ENCODE measurements at regions not wholly inside any gene's neighbourhood (a gene's known extent, or its start where the extent isn't known, plus 50 kb on each side); places are given as distances from the start of the nearest gene placed in this dataset.
"Not testable (repeated sequence)": the region's sequence is repeated elsewhere in the genome, so short reads cannot be mapped to it uniquely, and the experiment has no call there.

- no peak for DNase-seq
Observed at GRCh38 chr12:60568914-60569313, 973.1 kb downstream of the SLC16A7 start.

DNA sequence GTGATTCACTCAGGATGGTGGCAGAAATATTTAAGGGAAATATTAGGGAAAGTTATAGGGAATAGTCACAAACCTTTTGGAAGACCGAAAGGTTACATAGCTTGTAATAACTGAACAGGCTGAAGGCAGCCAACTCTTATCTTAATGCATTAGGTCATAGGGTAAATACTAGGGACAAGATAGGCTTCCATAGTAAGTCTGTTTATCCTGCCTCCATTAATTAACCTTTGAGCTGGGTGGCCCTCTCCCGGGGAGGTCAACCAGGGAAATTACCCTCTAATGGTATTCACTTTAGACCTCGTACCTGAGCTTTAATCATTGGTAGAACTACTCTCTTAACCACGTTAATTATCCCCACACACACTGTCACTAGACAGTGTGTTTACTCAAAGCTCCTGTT lies 981.8 kb downstream of the SLC16A7 start:
- DNase-seq = no peak

GRCh38 chr12:60587664-60588063 lies 991.8 kb downstream of the SLC16A7 start:
- DNase-seq = not testable (repeated sequence)

GRCh38 chr12:60594035-60594711 lies 998.3 kb downstream of the SLC16A7 start:
- DNase-seq = no peak

DNA sequence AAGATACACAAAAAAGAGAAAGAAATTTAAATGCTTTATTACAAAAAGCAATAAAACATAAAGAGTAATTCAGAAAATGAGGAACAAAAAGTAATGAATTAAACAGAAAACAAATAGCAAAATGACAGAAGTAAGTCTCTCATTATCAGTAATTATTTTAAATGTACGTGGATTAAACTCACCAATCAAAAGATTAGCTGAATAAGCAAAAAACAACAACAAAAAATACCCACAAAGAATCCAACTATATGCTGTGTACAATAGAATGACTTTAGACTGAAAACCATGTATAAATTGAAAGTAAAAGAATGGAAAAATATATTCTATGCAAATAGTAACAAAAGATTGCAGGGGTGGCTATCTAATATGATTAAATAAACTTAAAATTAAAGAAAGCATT lies 1006.8 kb downstream of the SLC16A7 start:
- DNase-seq = no peak

GRCh38 chr12:60603475-60603874 lies 1007.6 kb downstream of the SLC16A7 start:
- DNase-seq = not testable (repeated sequence)

GRCh38 chr12:60616400-60616799 lies 1020.6 kb downstream of the SLC16A7 start:
- no peak for DNase-seq

- DNase-seq = no peak
Observed at GRCh38 chr12:60630796-60631195, 1035.0 kb downstream of the SLC16A7 start.

DNA sequence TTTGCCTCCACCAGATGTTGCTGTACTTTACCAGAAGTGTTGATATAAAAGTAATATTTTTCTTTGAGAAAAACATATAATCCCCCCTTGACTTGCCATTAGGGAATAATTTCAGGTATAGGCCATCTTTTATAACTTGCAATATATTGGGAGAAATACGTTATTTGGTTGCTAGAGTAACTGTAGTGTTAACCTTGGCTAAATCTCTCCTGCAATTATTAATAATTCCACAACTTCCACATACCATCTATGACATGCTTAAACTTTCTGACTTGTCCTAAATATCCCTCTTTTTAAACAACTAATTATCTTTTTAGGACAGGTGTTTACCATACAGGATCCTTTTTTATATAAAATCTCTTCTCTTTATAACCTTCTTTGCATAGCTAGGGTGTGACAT lies 1048.2 kb downstream of the SLC16A7 start:
- no peak for DNase-seq

DNA sequence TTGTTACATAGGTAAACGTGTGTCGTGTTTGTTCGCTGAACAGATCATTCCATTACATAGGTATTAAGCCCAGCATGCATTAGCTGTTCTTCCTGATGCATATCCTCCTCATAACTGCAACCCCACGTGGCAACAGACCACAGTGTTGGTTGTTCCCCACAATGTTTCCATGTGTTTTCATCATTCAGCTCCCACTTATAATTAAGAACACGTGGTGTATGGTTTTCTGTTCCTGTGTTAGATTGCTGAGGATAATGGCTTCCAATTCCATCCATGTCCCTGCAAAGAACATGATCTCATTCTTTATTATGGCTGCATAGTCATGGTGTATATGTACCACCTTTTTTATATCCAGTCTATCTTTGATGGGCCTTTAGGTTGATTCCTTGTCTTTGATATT lies 1071.1 kb downstream of the SLC16A7 start:
- DNase-seq = no peak

- no peak for DNase-seq
Observed at GRCh38 chr12:60672949-60673348, 1077.1 kb downstream of the SLC16A7 start.

- DNase-seq = no peak
Observed at GRCh38 chr12:60684988-60685655, 1089.3 kb downstream of the SLC16A7 start.

DNA sequence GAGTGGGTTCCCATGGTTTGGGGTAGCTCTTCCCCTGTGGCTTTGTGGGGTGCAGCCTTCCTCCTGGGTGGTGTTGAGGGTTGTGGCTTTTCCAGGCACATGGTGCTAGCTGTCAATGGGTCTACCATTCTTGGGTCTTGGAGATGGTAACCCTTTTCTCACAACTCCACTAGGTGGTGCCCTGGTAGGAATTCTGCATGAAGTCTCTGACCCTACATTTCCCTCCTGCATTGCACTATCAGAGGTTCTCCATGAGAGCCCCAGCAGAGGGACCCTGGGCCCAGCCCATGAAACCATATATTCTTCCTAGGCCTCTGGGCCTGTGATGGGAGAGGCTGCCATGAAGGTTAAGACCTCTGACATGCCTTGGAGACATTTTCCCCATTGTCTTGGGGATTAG lies 1093.3 kb downstream of the SLC16A7 start:
- no peak for DNase-seq

DNA sequence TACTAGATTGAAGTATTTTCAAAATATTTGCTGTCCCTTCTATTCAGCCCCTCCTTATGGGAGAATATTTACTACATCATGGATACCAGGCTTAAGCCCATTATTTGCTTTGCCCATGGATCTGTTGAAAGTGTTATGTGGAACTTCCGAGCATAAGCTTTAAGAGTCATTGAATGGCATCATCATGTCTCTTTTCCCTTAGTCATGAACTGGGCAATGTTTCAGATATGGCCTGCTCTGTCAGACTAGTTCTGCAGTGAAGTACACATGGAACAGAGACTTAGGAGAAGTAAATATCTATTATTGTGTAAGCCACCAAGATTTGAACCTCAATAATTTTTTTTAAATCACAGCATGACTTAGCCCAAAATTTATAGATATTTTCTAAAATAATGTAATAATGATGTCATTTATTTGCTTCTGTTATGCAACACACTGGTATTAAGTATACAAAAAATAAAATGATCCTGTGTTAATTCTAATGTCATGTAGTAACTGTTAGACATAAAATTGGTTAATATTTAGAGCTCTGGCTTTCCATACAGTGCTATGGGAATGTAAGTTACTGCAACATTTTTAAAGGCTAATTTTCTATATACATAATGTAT lies 1097.3 kb downstream of the SLC16A7 start:
- DNase-seq = no peak

- DNase-seq = no peak
Observed at GRCh38 chr12:60704171-60704914, 1108.5 kb downstream of the SLC16A7 start.

DNA sequence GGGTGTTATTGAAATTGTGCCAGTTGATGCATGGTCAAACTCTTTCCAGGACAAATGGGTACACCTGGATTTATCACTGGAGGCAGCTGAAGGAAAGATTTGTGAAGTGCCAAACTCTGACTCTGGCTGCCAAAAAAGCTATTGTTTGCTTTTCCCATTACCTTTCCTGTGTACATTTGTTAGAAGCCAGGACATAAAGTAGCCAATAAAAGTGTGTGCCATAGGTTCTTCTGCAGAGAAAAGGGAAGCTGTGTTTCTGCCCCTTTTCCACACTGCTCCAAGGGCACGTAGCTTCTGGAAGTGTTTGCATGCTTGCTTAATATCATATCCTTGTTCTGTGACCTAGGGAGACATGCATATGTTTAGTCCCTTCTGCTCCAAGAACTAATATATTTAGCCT lies 1114.4 kb downstream of the SLC16A7 start:
- DNase-seq = no peak

- DNase-seq = no peak
Observed at GRCh38 chr12:60714141-60714900, 1118.5 kb downstream of the SLC16A7 start.

GRCh38 chr12:60724475-60724874 lies 1128.6 kb downstream of the SLC16A7 start:
- DNase-seq = no peak

DNA sequence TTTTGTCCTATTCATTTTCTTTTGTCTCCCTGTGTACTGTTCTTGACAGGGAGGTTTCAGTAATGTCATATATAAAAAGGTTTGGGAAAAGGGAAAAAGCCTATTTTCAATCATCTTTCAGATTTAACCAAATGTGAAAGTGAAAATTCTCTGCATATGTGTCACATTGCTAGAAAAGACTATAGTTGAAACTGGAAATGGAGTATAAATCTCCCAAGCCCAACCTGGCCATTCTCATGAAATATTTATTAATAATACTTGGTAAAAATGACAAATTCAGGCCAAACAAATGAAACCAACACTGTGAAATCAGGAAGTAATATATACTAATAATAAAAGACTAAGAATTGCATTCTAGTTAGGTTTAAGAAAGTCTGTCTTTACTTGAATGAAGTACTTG lies 1129.2 kb downstream of the SLC16A7 start:
- no peak for DNase-seq

DNA sequence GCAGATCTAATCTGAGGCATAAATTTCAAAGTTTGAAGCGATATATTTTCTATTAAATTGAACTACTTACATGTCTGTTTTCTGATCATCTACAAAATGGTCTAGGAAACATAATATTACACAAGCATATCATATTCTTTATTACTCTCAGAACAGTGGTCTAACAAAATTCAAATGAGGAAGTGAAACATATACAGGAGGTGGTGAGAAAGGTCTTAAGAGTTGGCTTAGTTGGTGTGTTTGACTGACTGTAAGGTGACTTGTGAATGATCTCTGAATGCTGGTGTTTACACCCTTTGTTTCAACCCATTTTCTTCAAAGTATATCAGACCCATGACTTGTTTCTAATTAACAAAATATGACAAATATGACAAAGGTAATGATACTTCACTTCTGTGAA lies 1156.8 kb downstream of the SLC16A7 start:
- no peak for DNase-seq

GRCh38 chr12:60758224-60758623 lies 1162.4 kb downstream of the SLC16A7 start:
- DNase-seq = no peak

DNA sequence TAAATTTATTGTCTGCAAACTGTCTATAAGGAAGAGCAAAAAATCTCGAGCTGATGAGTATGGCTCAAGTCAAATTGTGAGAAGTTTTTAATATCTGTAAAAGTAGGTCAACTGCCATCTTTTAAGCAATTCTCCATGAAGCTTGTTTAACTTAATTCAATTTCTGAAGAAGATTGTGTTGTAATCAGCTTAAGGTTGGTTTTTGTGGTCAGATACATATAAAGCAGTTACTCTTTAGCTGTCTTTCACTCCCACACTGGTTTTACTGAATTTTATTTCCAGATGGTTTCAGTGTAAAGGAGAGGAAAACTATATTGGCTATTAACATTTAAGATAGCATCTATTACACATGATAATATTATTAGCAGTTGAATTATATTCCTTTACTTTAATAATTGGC lies 1165.1 kb downstream of the SLC16A7 start:
- DNase-seq = no peak

- DNase-seq = not testable (repeated sequence)
Observed at GRCh38 chr12:60801166-60801565, 1205.3 kb downstream of the SLC16A7 start.
